Kidney epithelial cell (primary cell): ENCODE measurements at regions not wholly inside any gene's neighbourhood (a gene's known extent, or its start where the extent isn't known, plus 50 kb on each side); places are given as distances from the start of the nearest gene placed in this dataset.

Source experiments
- DNase-seq: peaks from one replicate; pipeline ENCODE4 v3.0.0-alpha.2; 2010; ENCODE audit warnings: low read depth
- H3K27me3 ChIP-seq: 2 replicates; pipeline ENCODE4 v1.6.0; 2011; ENCODE audit warnings: low read length; ENCODE audit not compliant: control insufficient read depth, insufficient read depth
- H3K36me3 ChIP-seq: 2 replicates; pipeline ENCODE4 v1.5.1; 2011; ENCODE audit warnings: low read length; ENCODE audit not compliant: control insufficient read depth, insufficient read depth
- H3K4me3 ChIP-seq: 2 replicates; pipeline ENCODE4 v1.5.1; 2011; ENCODE audit warnings: low read depth, mild to moderate bottlenecking, control low read depth, low read length
- CTCF ChIP-seq: IDR thresholded peaks from 2 replicates; pipeline ENCODE4 v1.5.1; 2011; ENCODE audit warnings: mild to moderate bottlenecking, moderate library complexity, low read length, control low read depth, inconsistent platforms; ENCODE audit not compliant: insufficient read depth, poor library complexity, severe bottlenecking

GRCh38 chr9:107868186-107868585 lies 378.6 kb upstream of the KLF4 start:
- DNase-seq: no peak
- no peaks in the 10 kb centered on the region for H3K27me3 ChIP-seq
- no peaks in the 10 kb centered on the region for H3K36me3 ChIP-seq
- TF ChIP-seq CTCF: no peak
- no peak overlapping the region for H3K4me3 ChIP-seq

- Histone ChIP-seq H3K36me3 (no peaks in the 10 kb centered on the region), H3K4me3 (no peak overlapping the region), H3K27me3 (no peaks in the 10 kb centered on the region)
- no peak for DNase-seq
- TF ChIP-seq CTCF: no peak
Observed at GRCh38 chr9:107867738-107868137, 378.2 kb upstream of the KLF4 start.

- no peaks in the 10 kb centered on the region for H3K36me3 ChIP-seq
- TF ChIP-seq CTCF: no peak
- peak; percentile 7 for DNase-seq
Observed at GRCh38 chr9:107866711-107867311, 377.2 kb upstream of the KLF4 start.

GRCh38 chr9:107863396-107863795 lies 373.8 kb upstream of the KLF4 start:
- Histone ChIP-seq H3K27me3 (no peaks in the 10 kb centered on the region), H3K4me3 (no peak overlapping the region), H3K36me3 (no peaks in the 10 kb centered on the region)
- DNase-seq: no peak
- TF ChIP-seq CTCF: no peak

More at GRCh38 chr9:107866711-107867311, 377.2 kb upstream of the KLF4 start:
- Histone ChIP-seq H3K27me3 (no peaks in the 10 kb centered on the region), H3K4me3 (no peak overlapping the region)

GRCh38 chr9:107862881-107863280 lies 373.3 kb upstream of the KLF4 start:
- Histone ChIP-seq H3K36me3 (no peaks in the 10 kb centered on the region), H3K4me3 (no peak overlapping the region), H3K27me3 (no peaks in the 10 kb centered on the region)
- no peak for TF ChIP-seq CTCF
- DNase-seq: no peak

GRCh38 chr9:107862323-107862722 lies 372.8 kb upstream of the KLF4 start:
- no peaks in the 10 kb centered on the region for H3K27me3 ChIP-seq
- no peak for DNase-seq
- TF ChIP-seq CTCF: no peak
- H3K36me3 ChIP-seq: no peaks in the 10 kb centered on the region
- H3K4me3 ChIP-seq: no peak overlapping the region
